ENCODE measurements at regions not wholly inside any gene's neighbourhood (a gene's known extent, or its start where the extent isn't known, plus 50 kb on each side); places are given as distances from the start of the nearest gene placed in this dataset.

DNA sequence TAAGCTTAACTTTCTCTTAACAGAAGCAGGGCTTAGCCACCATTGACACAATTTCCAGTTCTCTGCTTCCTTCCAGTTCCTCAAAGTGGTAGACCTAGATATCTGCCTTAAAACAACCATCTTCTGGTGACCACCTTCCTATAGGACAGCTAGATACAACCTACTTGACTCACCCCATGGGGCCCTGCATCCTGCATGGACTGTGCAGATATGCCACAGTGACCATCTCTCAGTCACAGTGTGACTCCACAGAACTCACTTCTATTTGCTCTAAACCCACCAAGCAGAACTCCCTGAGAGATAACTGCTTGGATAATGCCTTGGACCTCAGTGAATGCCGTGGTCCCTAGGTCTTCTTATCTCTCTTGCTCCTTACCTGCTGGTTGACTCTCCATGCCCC is 621.6 kb downstream of the IQCM start:
- H3F3A ChIP-seq (replicated peaks; ENCODE audit: insufficient read depth): no peaks in the 10 kb centered on the region
- H3K36me3 ChIP-seq (replicated peaks in 1 of 2; ENCODE audit: control insufficient read depth in 1 of 2, insufficient read depth in 2 of 2, low read length in 1 of 2): no peaks in the 10 kb centered on the region
- no peak overlapping the region for H3K27ac ChIP-seq (ENCODE audit: low read depth in 2 of 2, low read length in 1 of 2)
- no peak overlapping the region for H3K4me3 ChIP-seq (ENCODE audit: low read depth in 2 of 2, low read length in 1 of 2)
- ChIA-PET CTCF (no interaction called here), POLR2A (no interaction called here)
- WGBS (ENCODE audit: low lambda C conversion rate): 0% methylated on average over 1 of the region's 1 CpG
- no peak overlapping the region for H3K9ac ChIP-seq
- H3K27me3 ChIP-seq (ENCODE audit: insufficient read depth): no peaks in the 10 kb centered on the region
- TF ChIP-seq CHD2 (IDR thresholded peaks at IDR 0.05; ENCODE audit: low read length, partially characterized antibody) (no peak), FOXM1 (IDR thresholded peaks at IDR 0.05; ENCODE audit: low read depth) (no peak), GATA2 (CRISPR knock-in tag; IDR thresholded peaks at IDR 0.05) (no peak), FOXJ3 (CRISPR knock-in tag; IDR thresholded peaks at IDR 0.05) (no peak), YY1 (IDR thresholded peaks at IDR 0.05; ENCODE audit: low read depth) (no peak), RCOR1 (IDR thresholded peaks at IDR 0.05; ENCODE audit: low read length) (no peak)
- TF ChIP-seq, protein P1, sequence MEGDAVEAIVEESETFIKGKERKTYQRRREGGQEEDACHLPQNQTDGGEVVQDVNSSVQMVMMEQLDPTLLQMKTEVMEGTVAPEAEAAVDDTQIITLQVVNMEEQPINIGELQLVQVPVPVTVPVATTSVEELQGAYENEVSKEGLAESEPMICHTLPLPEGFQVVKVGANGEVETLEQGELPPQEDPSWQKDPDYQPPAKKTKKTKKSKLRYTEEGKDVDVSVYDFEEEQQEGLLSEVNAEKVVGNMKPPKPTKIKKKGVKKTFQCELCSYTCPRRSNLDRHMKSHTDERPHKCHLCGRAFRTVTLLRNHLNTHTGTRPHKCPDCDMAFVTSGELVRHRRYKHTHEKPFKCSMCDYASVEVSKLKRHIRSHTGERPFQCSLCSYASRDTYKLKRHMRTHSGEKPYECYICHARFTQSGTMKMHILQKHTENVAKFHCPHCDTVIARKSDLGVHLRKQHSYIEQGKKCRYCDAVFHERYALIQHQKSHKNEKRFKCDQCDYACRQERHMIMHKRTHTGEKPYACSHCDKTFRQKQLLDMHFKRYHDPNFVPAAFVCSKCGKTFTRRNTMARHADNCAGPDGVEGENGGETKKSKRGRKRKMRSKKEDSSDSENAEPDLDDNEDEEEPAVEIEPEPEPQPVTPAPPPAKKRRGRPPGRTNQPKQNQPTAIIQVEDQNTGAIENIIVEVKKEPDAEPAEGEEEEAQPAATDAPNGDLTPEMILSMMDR (IDR thresholded peaks at IDR 0.05): no peak
- H3K9me2 ChIP-seq: no peaks in the 10 kb centered on the region
- no peak overlapping the region for H2AFZ ChIP-seq (ENCODE audit: low read depth)
- DNase-seq: no peak
- H3K4me1 ChIP-seq (ENCODE audit: control insufficient read depth in 1 of 2, insufficient read depth in 2 of 2, low read depth in 1 of 2, low read length in 1 of 2): no peaks in the 10 kb centered on the region
- no peaks in the 10 kb centered on the region for H3K79me2 ChIP-seq (ENCODE audit: insufficient read depth)
- H3K4me2 ChIP-seq: no peak overlapping the region
- no peaks in the 10 kb centered on the region for H3K9me3 ChIP-seq
- no peaks in the 10 kb centered on the region for H4K20me1 ChIP-seq (ENCODE audit: insufficient read depth)

DNA sequence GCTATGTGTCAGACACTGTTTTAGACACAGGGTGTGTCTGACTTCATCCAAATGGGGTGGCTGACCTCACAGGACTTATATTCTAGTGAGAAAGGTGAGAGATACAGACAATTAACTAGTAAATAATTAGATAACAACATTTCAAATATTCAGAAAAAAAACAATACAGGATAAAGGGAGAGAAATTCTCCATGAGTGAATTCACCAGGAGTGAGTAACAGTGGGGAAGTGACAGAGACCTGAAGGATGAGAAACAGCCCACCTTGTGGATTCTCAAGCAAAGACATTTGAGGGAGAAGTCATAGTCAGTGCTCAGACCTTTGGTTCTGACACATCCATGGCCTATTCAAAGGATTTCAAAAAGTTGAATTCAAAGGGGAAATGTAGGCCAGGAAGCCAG is 627.9 kb downstream of the IQCM start:
- no peak overlapping the region for H3K27ac ChIP-seq (ENCODE audit: low read depth in 2 of 2, low read length in 1 of 2)
- no peak overlapping the region for H3K4me3 ChIP-seq (ENCODE audit: low read depth in 2 of 2, low read length in 1 of 2)
- H3K9me2 ChIP-seq: no peaks in the 10 kb centered on the region
- H3K79me2 ChIP-seq (ENCODE audit: insufficient read depth): no peaks in the 10 kb centered on the region
- no peaks in the 10 kb centered on the region for H3K4me1 ChIP-seq (ENCODE audit: control insufficient read depth in 1 of 2, insufficient read depth in 2 of 2, low read depth in 1 of 2, low read length in 1 of 2)
- H3K27me3 ChIP-seq (ENCODE audit: insufficient read depth): no peaks in the 10 kb centered on the region
- H3F3A ChIP-seq (replicated peaks; ENCODE audit: insufficient read depth): no peaks in the 10 kb centered on the region
- ChIA-PET CTCF (no interaction called here), POLR2A (no interaction called here)
- DNase-seq: no peak
- H4K20me1 ChIP-seq (ENCODE audit: insufficient read depth): no peaks in the 10 kb centered on the region
- no peak overlapping the region for H2AFZ ChIP-seq (ENCODE audit: low read depth)
- no peak for TF ChIP-seq GABPA (IDR thresholded peaks at IDR 0.05; ENCODE audit: low read depth)
- TF ChIP-seq FOXM1 (IDR thresholded peaks at IDR 0.05; ENCODE audit: low read depth): no peak
- TF ChIP-seq, protein P2, sequence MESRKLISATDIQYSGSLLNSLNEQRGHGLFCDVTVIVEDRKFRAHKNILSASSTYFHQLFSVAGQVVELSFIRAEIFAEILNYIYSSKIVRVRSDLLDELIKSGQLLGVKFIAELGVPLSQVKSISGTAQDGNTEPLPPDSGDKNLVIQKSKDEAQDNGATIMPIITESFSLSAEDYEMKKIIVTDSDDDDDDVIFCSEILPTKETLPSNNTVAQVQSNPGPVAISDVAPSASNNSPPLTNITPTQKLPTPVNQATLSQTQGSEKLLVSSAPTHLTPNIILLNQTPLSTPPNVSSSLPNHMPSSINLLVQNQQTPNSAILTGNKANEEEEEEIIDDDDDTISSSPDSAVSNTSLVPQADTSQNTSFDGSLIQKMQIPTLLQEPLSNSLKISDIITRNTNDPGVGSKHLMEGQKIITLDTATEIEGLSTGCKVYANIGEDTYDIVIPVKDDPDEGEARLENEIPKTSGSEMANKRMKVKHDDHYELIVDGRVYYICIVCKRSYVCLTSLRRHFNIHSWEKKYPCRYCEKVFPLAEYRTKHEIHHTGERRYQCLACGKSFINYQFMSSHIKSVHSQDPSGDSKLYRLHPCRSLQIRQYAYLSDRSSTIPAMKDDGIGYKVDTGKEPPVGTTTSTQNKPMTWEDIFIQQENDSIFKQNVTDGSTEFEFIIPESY (IDR thresholded peaks at IDR 0.05; ENCODE audit: borderline replicate concordance, low read depth): no peak
- no peaks in the 10 kb centered on the region for H3K36me3 ChIP-seq (replicated peaks in 1 of 2; ENCODE audit: control insufficient read depth in 1 of 2, insufficient read depth in 2 of 2, low read length in 1 of 2)
- H3K9me3 ChIP-seq: no peaks in the 10 kb centered on the region
- no peak overlapping the region for H3K9ac ChIP-seq
- H3K4me2 ChIP-seq: no peak overlapping the region

DNA sequence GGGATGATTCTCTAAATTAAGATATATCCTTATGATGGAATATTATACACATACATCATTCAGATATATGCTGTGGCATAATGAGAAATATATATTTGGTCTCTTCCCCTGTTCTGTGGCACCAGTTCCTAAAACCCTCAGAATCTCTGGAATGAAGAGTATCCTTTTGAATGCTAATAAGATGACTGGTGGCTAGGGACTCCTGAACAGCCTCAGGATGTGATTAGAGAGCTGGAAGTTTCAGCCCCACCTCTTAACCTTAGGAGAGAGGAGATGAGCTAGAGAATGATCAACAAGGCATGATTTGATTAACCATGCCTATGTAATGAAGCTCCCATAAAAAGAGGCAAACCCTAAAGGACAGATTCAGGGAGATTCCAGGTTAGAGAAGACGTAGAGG is 632.0 kb downstream of the IQCM start:
- 33% methylated on average over 1 of the region's 1 CpG for WGBS (ENCODE audit: low lambda C conversion rate)
- no peaks in the 10 kb centered on the region for H3K9me3 ChIP-seq
- H2AFZ ChIP-seq (ENCODE audit: low read depth): no peak overlapping the region
- no peak overlapping the region for H3K4me2 ChIP-seq
- H3K27ac ChIP-seq (ENCODE audit: low read depth in 2 of 2, low read length in 1 of 2): no peak overlapping the region
- ChIA-PET POLR2A (no interaction called here), CTCF (no interaction called here)
- H3K79me2 ChIP-seq (ENCODE audit: insufficient read depth): no peaks in the 10 kb centered on the region
- no peak overlapping the region for H3K9ac ChIP-seq
- no peaks in the 10 kb centered on the region for H3F3A ChIP-seq (replicated peaks; ENCODE audit: insufficient read depth)
- no peaks in the 10 kb centered on the region for H3K27me3 ChIP-seq (ENCODE audit: insufficient read depth)
- H3K36me3 ChIP-seq (replicated peaks in 1 of 2; ENCODE audit: control insufficient read depth in 1 of 2, insufficient read depth in 2 of 2, low read length in 1 of 2): no peaks in the 10 kb centered on the region
- no peak for DNase-seq
- no peaks in the 10 kb centered on the region for H3K4me1 ChIP-seq (ENCODE audit: control insufficient read depth in 1 of 2, insufficient read depth in 2 of 2, low read depth in 1 of 2, low read length in 1 of 2)
- no peaks in the 10 kb centered on the region for H4K20me1 ChIP-seq (ENCODE audit: insufficient read depth)
- H3K9me2 ChIP-seq: no peaks in the 10 kb centered on the region
- no peak overlapping the region for H3K4me3 ChIP-seq (ENCODE audit: low read depth in 2 of 2, low read length in 1 of 2)
- TF ChIP-seq, protein P3, sequence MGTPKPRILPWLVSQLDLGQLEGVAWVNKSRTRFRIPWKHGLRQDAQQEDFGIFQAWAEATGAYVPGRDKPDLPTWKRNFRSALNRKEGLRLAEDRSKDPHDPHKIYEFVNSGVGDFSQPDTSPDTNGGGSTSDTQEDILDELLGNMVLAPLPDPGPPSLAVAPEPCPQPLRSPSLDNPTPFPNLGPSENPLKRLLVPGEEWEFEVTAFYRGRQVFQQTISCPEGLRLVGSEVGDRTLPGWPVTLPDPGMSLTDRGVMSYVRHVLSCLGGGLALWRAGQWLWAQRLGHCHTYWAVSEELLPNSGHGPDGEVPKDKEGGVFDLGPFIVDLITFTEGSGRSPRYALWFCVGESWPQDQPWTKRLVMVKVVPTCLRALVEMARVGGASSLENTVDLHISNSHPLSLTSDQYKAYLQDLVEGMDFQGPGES (IDR thresholded peaks at IDR 0.05; ENCODE audit: low read depth, low read length): no peak
- no peak for TF ChIP-seq GATA2 (CRISPR knock-in tag; IDR thresholded peaks at IDR 0.05)
- TF ChIP-seq CHD2 (IDR thresholded peaks at IDR 0.05; ENCODE audit: low read length, partially characterized antibody): no peak
- TF ChIP-seq, protein P1 (IDR thresholded peaks at IDR 0.05): no peak
- TF ChIP-seq FOSL2 (IDR thresholded peaks at IDR 0.05; ENCODE audit: borderline replicate concordance, low read depth): no peak
- no peak for TF ChIP-seq RXRA (IDR thresholded peaks at IDR 0.05; ENCODE audit: borderline replicate concordance, low read depth)
- no peak for TF ChIP-seq MXI1 (IDR thresholded peaks at IDR 0.05; ENCODE audit: low read depth, low read length)
- TF ChIP-seq TAF1 (IDR thresholded peaks at IDR 0.05; ENCODE audit: borderline replicate concordance, low read depth, low read length): no peak
- no peak for TF ChIP-seq TCF12 (IDR thresholded peaks at IDR 0.05)

Data from SK-N-SH (cell line).